ENCODE measurements at regions not wholly inside any gene's neighbourhood (a gene's known extent, or its start where the extent isn't known, plus 50 kb on each side); places are given as distances from the start of the nearest gene placed in this dataset.

- no peak overlapping the region for H2AK9ac ChIP-seq (replicated peaks; ENCODE audit: low read depth, low read length, poor library complexity)
- H3K4me1 ChIP-seq (ENCODE audit: control insufficient read depth, insufficient read depth, low read length): peaks cover 3% of the 10 kb centered on the region; the same call in 1 of the 2 replicates
- H3K4me2 ChIP-seq (ENCODE audit: low read depth, low read length): no peak overlapping the region
- DNase-seq (no peak), ATAC-seq (ENCODE audit: low read depth) (no peak)
- H3K36me3 ChIP-seq (ENCODE audit: control insufficient read depth, insufficient read depth, low read length): no peaks in the 10 kb centered on the region
- no CpG with 5 or more reads among the region's 5 CpGs for WGBS, 2 experiments (ENCODE audit: extremely low coverage in 2 of 2, insufficient read length in 1 of 2)
- TF ChIP-seq RFX5 (IDR thresholded peaks at IDR 0.05; ENCODE audit: low read depth, low read length) (no peak), POLR2A (IDR thresholded peaks at IDR 0.05; ENCODE audit: low read depth, low read length) (no peak), MXI1 (IDR thresholded peaks at IDR 0.05; ENCODE audit: borderline replicate concordance, low read depth, low read length) (no peak), RAD21 (IDR thresholded peaks at IDR 0.05; ENCODE audit: low read length) (no peak), SMC3 (IDR thresholded peaks at IDR 0.05; ENCODE audit: low read depth, low read length) (no peak), RCOR1 (IDR thresholded peaks at IDR 0.05; ENCODE audit: insufficient replicate concordance, low read length) (no peak), ELK1 (IDR thresholded peaks at IDR 0.05; ENCODE audit: borderline replicate concordance, low read depth, low read length) (no peak), BHLHE40 (IDR thresholded peaks at IDR 0.05; ENCODE audit: low read depth, low read length) (no peak), FOS (IDR thresholded peaks at IDR 0.05; ENCODE audit: low read depth, low read length) (no peak), CEBPB (IDR thresholded peaks at IDR 0.05; ENCODE audit: low read depth, low read length) (no peak), USF2 (IDR thresholded peaks at IDR 0.05; ENCODE audit: low read depth, low read length) (no peak), CHD1 (IDR thresholded peaks at IDR 0.05; ENCODE audit: low read depth, low read length) (no peak), MAFK (IDR thresholded peaks at IDR 0.05; ENCODE audit: low read depth, low read length) (no peak), MAZ (IDR thresholded peaks at IDR 0.05; ENCODE audit: borderline replicate concordance, low read depth, low read length) (no peak), NFE2L2 (IDR thresholded peaks at IDR 0.05; ENCODE audit: low read depth, low read length) (no peak), CTCF (conservative IDR thresholded peaks at IDR 0.05; ENCODE audit: low read depth, low read length) (no peak)
- ChIA-PET POLR2A (ENCODE audit: unreplicated experiment) (no interaction called here), CTCF (no interaction called here)
- dilution Hi-C loops (cut with HindIII; ENCODE audit: low sequenced_read_pairs, unreplicated experiment): no loop called here
- intact Hi-C loops (cut with micrococcal nuclease): no loop called here
- H3K56ac ChIP-seq (ENCODE audit: extremely low read depth, insufficient read depth, low read length): no peak overlapping the region
- H3K9me3 ChIP-seq (ENCODE audit: control insufficient read depth, insufficient read depth, low read length): no peaks in the 10 kb centered on the region
- no peak overlapping the region for H3K27ac ChIP-seq (ENCODE audit: insufficient read depth, low read length)
- no peak overlapping the region; the same call in 1 of the 2 replicates for H2BK120ac ChIP-seq (ENCODE audit: low read depth, low read length)
- H2AK5ac ChIP-seq (ENCODE audit: low read depth, low read length): no peak overlapping the region
- H3K4me3 ChIP-seq (ENCODE audit: insufficient read depth, low read depth, low read length): no peak overlapping the region
- H4K5ac ChIP-seq (ENCODE audit: low read depth, low read length): no peak overlapping the region
- no peaks in the 10 kb centered on the region for H3K27me3 ChIP-seq (ENCODE audit: control insufficient read depth, insufficient read depth, low read length)
- no peak overlapping the region for H4K91ac ChIP-seq (ENCODE audit: insufficient read depth, low read depth, low read length)
- no peaks in the 10 kb centered on the region for H3K9me1 ChIP-seq (ENCODE audit: insufficient read depth, low read length)
- in situ Hi-C loops (cut with MboI; ENCODE audit: low sequenced_read_pairs): no loop called here
- no peak overlapping the region for H2BK20ac ChIP-seq (ENCODE audit: low read depth, low read length)
- H4K20me1 ChIP-seq (ENCODE audit: insufficient read depth, low read length): no peaks in the 10 kb centered on the region
- no peak overlapping the region for H2BK15ac ChIP-seq (ENCODE audit: low read depth, low read length)
- H4K8ac ChIP-seq (ENCODE audit: low read depth in 2 of 2, low read length in 2 of 2): no peak overlapping the region
- BruUV-seq (replicated peaks): no TSS peak
- no peak overlapping the region for H3K4ac ChIP-seq (ENCODE audit: low read depth, low read length)
- no peak overlapping the region for H3K14ac ChIP-seq (replicated peaks; ENCODE audit: low read depth, low read length)
- no peak overlapping the region for H2AFZ ChIP-seq (replicated peaks; ENCODE audit: low read length, poor library complexity)
- no peaks in the 10 kb centered on the region for H3K79me1 ChIP-seq (ENCODE audit: low read depth in 1 of 2, low read length in 2 of 2)
- H3K18ac ChIP-seq (ENCODE audit: low read depth, low read length): no peak overlapping the region
- H3K23ac ChIP-seq (ENCODE audit: low read depth, low read length): no peak overlapping the region
- no peak overlapping the region for H2BK5ac ChIP-seq (ENCODE audit: low read depth, low read length, poor library complexity, severe bottlenecking)
- H3K9ac ChIP-seq (ENCODE audit: low read depth, low read length): no peak overlapping the region
Measured at GRCh38 chr3:20572473-20572872, 386.5 kb upstream of the SGO1 start.
